Transverse colon (tissue), 4 donors: ENCODE measurements at regions not wholly inside any gene's neighbourhood (a gene's known extent, or its start where the extent isn't known, plus 50 kb on each side); places are given as distances from the start of the nearest gene placed in this dataset.

Source experiments
- DNase-seq: peaks from one replicate; pipeline ENCODE4 v3.0.0-alpha.2; 2019
- H3K27ac ChIP-seq, 4 donors: fragments of 200-600 bp; sonication (generic); 2 replicates each; pipeline ENCODE4 v1.5.1; 2016 to 2018; ENCODE audit warnings: inconsistent platforms in 4 of 4
- H3K27me3 ChIP-seq: fragments of 200-600 bp; sonication (generic); 2 replicates; pipeline ENCODE4 v1.5.1; 2017; ENCODE audit warnings: inconsistent platforms
- H3K36me3 ChIP-seq, 4 donors: fragments of 200-600 bp; sonication (generic); 2 replicates each; pipeline ENCODE4 v1.5.1; 2017 to 2019; ENCODE audit warnings: inconsistent platforms in 4 of 4
- H3K4me1 ChIP-seq, 4 donors: fragments of 200-600 bp; sonication (generic); 2 replicates each; pipeline ENCODE4 v1.5.1; 2017 to 2020; ENCODE audit warnings: inconsistent platforms in 4 of 4
- H3K4me3 ChIP-seq, 4 donors: fragments of 200-600 bp; sonication (generic); 1 replicate in 1 of 4; 2 replicates in 3 of 4; pipeline versions ENCODE4 v1.5.1 to v1.6.1; 2017 to 2019; ENCODE audit warnings: inconsistent platforms in 4 of 4
- H3K9me3 ChIP-seq, 2 donors: fragments of 200-600 bp; sonication (generic); 2 replicates each; pipeline ENCODE4 v1.5.1; 2017 to 2019; ENCODE audit warnings: inconsistent platforms in 2 of 2
- EP300 ChIP-seq: sonication (generic); formaldehyde crosslinking; IDR thresholded peaks from one replicate; pipeline ENCODE4 v1.6.1; 2017; ENCODE audit warnings: antibody characterized with exemption, low read depth
- POLR2A ChIP-seq: fragments of 450-650 bp; IDR thresholded peaks from one replicate; pipeline ENCODE4 v1.6.1; 2016; ENCODE audit warnings: antibody characterized with exemption, mild to moderate bottlenecking, moderate library complexity
- POLR2AphosphoS5 ChIP-seq, 3 donors: sonication (generic); formaldehyde crosslinking; IDR thresholded peaks; one replicate each; pipeline ENCODE4 v1.6.1; 2016; ENCODE audit warnings: antibody characterized with exemption in 3 of 3
- WGBS, 2 donors: methylation state at CpG; one replicate each; pipeline ENCODE4 v1.1.5; 2018; ENCODE audit warnings: low coverage in 1 of 2; 5-methylcytosine and 5-hydroxymethylcytosine counted together
- in situ Hi-C, 4 donors: fragments of 200-750 bp; cut with MboI; loops; one replicate each; pipeline versions ENCODE4 v1.15.0 to v1.15.1; 2017; ENCODE audit warnings: low sequenced_read_pairs in 3 of 4, low pct_ligation_motif_present in 1 of 4, low pct_unique_long_range_greater_than_20kb in 1 of 4
- intact Hi-C: fragments of 100-400 bp; cut with DNase I; formaldehyde crosslinking; loops from one replicate; pipeline ENCODE4 v1.15.1; 2023; ENCODE audit warnings: low total_unique reads
- TF ChIP-seq, protein P1 (sequence below), 5 experiments: fragments of 200-600 bp in 3 of 5; fragments of 450-650 bp in 2 of 5; sonication (generic) in 3 of 5; IDR thresholded peaks; 1 replicate in 2 of 5; 2 replicates in 3 of 5; pipeline ENCODE4 v1.5.1; 2016 to 2017; ENCODE audit warnings: antibody characterized with exemption in 5 of 5, inconsistent platforms in 3 of 5, mild to moderate bottlenecking in 2 of 5, moderate library complexity in 1 of 5

DNA sequence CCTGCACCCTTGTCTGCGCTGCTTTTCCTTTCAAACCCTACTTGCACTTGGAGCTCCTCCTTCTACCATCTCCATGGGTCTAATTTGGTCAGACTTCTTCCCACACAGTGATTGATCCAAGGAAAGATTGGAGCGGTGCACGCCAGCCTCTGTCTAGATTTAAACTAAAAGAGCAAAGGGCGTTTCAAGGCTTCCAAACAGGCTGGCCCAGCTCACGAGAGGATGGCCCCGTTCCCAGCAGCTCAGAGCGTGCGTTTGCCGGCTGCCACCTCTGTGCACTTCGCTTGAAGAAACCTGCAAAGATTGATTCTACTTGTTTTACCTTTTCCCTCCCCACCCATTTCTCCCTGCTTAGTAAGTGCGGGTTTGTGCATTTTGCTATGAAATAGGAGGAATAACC is 78.8 kb upstream of the ALKAL2 start:
- DNase-seq = no peak
- Histone ChIP-seq H3K4me1 (no peaks in the 10 kb centered on the region), H3K36me3 (no peaks in the 10 kb centered on the region), H3K9me3 (no peaks in the 10 kb centered on the region), H3K27ac (no peak overlapping the region), H3K27me3 (no peaks in the 10 kb centered on the region), H3K4me3 (no peak overlapping the region)
- WGBS, 2 donors = 78 to 83% methylated on average over 2 to 11 of the region's 11 CpGs
- intact Hi-C loops (no loop called here), in situ Hi-C loops (no loop called here)
- TF ChIP-seq, protein P1, sequence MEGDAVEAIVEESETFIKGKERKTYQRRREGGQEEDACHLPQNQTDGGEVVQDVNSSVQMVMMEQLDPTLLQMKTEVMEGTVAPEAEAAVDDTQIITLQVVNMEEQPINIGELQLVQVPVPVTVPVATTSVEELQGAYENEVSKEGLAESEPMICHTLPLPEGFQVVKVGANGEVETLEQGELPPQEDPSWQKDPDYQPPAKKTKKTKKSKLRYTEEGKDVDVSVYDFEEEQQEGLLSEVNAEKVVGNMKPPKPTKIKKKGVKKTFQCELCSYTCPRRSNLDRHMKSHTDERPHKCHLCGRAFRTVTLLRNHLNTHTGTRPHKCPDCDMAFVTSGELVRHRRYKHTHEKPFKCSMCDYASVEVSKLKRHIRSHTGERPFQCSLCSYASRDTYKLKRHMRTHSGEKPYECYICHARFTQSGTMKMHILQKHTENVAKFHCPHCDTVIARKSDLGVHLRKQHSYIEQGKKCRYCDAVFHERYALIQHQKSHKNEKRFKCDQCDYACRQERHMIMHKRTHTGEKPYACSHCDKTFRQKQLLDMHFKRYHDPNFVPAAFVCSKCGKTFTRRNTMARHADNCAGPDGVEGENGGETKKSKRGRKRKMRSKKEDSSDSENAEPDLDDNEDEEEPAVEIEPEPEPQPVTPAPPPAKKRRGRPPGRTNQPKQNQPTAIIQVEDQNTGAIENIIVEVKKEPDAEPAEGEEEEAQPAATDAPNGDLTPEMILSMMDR (IDR thresholded peaks at IDR 0.05) = no peak
- TF ChIP-seq POLR2A = no peak

DNA sequence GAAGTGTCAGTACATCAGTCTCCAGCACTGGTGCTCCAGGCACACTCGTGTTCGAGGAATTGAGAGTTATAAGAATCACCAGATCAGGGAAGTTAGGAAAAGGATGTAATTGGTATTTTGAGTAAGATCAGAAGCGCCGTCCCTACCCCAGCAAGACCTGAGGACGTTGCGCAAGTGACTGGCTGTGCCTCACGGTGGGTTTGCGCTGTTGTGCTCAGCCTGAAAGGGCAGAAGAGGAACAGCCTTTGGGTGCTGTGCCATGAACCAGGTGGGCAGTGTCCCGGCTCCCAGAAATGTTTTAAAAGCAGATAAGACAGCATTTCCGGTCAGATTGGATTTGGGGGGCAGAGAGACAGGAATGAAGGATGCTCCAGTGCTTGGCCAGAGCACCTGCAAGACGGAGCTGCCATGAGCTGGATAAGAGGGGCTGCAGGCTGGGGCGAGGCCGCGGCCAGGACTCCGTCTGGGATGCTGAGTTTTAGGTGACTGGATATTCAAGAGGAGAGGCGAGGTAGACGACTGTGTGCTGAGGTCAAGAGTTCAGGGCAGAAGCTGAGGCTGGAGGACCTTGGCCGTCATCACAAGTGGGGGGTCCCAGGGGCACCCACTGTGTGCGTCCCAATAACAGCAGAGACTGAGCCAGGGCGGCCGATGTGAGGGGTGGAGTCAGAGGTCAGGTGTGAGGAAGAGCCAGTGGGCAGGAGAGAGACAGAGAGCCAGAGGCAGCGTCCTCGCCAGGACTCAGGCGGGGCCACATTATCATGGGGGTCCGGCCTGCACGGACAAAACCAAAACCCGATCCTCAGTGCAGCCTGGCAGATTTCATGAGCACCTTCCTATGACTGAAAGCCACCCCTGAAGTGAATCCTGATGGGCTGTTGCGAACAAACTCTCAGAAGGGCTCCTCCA is 77.7 kb upstream of the ALKAL2 start:
- Histone ChIP-seq H3K4me3 (no peak overlapping the region), H3K36me3 (no peaks in the 10 kb centered on the region), H3K27ac (no peak overlapping the region), H3K9me3 (no peaks in the 10 kb centered on the region), H3K4me1 (no peaks in the 10 kb centered on the region), H3K27me3 (no peaks in the 10 kb centered on the region)
- in situ Hi-C loops = no loop called here
- no peak for TF ChIP-seq POLR2AphosphoS5 (IDR thresholded peaks at IDR 0.05)
- no peak for TF ChIP-seq EP300
- TF ChIP-seq, protein P1 (IDR thresholded peaks at IDR 0.05) = no peak
- TF ChIP-seq POLR2A = no peak
- 87 to 88% methylated on average over 8 to 28 of the region's 28 CpGs for WGBS, 2 donors
- intact Hi-C loops = no loop called here
- no peak for DNase-seq

DNA sequence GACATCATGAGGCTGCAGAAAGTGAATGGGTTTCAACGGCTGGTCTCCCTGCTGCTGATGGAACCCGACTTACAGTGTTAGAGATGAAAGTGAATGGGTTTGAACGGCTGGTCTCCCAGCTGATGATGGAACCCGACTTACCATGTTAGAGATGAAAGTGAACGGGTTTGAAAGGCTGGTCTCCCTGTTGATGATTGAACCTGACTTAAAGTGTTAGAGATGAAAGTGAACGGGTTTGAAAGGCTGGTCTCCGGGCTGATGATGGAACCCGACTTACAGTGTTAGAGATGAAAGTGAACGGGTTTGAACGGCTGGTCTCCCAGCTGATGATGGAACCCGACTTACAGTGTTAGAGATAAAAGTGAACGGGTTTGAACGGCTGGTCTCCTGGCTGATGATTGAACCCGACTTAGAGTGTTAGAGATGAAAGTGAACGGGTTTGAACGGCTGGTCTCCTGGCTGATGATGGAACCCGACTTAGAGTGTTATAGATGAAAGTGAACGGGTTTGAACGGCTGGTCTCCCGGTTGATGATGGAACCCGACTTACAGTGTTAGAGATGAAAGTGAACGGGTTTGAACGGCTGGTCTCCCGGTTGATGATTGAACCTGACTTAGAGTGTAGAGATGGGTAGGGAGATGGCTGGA is 76.1 kb upstream of the ALKAL2 start:
- Histone ChIP-seq H3K4me3 (no peak overlapping the region), H3K4me1 (no peaks in the 10 kb centered on the region), H3K36me3 (no peaks in the 10 kb centered on the region), H3K9me3 (no peaks in the 10 kb centered on the region), H3K27ac (no peak overlapping the region), H3K27me3 (no peaks in the 10 kb centered on the region)
- intact Hi-C loops = no loop called here
- no peak for DNase-seq
- in situ Hi-C loops = no loop called here
- TF ChIP-seq POLR2A = no peak
- TF ChIP-seq POLR2AphosphoS5 (IDR thresholded peaks at IDR 0.05) = no peak
- TF ChIP-seq, protein P1 (IDR thresholded peaks at IDR 0.05) = no peak
- no peak for TF ChIP-seq EP300
- WGBS, 2 donors = 85% methylated on average over 19 to 24 of the region's 24 CpGs

DNA sequence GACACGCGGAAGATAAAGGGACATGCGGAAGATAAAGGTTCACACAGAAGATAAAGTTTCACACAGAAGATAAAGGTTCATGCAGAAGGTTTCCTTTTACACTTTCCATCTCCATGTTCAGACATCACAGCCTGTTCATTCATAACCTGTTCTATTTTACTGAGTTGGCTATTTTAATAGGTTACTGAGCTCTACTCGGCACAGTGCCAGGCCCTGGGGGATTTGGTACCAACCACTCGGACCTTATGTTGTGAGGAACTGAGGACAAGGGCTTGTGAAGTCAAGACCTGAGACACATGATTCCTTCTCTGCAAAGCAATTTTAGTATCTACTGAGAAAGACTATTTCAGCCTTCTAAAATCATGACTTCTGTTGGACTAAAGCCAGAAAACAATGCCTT is 75.0 kb upstream of the ALKAL2 start:
- no peak for TF ChIP-seq EP300
- TF ChIP-seq POLR2A = no peak
- TF ChIP-seq, protein P1 (IDR thresholded peaks at IDR 0.05) = no peak
- TF ChIP-seq POLR2AphosphoS5 (IDR thresholded peaks at IDR 0.05) = no peak
- no peak for DNase-seq
- intact Hi-C loops (no loop called here), in situ Hi-C loops (no loop called here)
- no peak overlapping the region for H3K27ac ChIP-seq
- no peaks in the 10 kb centered on the region for H3K36me3 ChIP-seq
- H3K4me1 ChIP-seq = no peaks in the 10 kb centered on the region
- H3K9me3 ChIP-seq = no peaks in the 10 kb centered on the region
- no peak overlapping the region for H3K4me3 ChIP-seq
- 78 to 85% methylated on average over 3 to 5 of the region's 5 CpGs for WGBS, 2 donors
- no peaks in the 10 kb centered on the region for H3K27me3 ChIP-seq
